LNCAP (cell line): ENCODE measurements at regions not wholly inside any gene's neighbourhood (a gene's known extent, or its start where the extent isn't known, plus 50 kb on each side); places are given as distances from the start of the nearest gene placed in this dataset.

ENCODE experiments used
- CTCF ChIP-seq: fragments of 450-650 bp; IDR thresholded peaks from 2 replicates; pipeline ENCODE4 v1.5.1; 2017; ENCODE audit warnings: mild to moderate bottlenecking

GRCh38 chrX:17917945-17918577 lies 57.0 kb upstream of the RAI2 start:
- TF ChIP-seq CTCF = no peak

GRCh38 chrX:17913801-17914200 lies 52.7 kb upstream of the RAI2 start:
- no peak for TF ChIP-seq CTCF
